CD4-positive, alpha-beta T cell treated with Interleukin-4 for 4 hours (primary cell): ENCODE measurements at regions not wholly inside any gene's neighbourhood (a gene's known extent, or its start where the extent isn't known, plus 50 kb on each side); places are given as distances from the start of the nearest gene placed in this dataset.

Experiments
- DNase-seq: peaks from one replicate; pipeline ENCODE4 v3.0.0-alpha.2; 2020

- DNase-seq, result no peak
Observed at GRCh38 chr13:50400035-50400726, 384.9 kb downstream of the KCNRG start.

- no peak for DNase-seq
Observed at GRCh38 chr13:50401049-50401505, 385.8 kb downstream of the KCNRG start.

GRCh38 chr13:50401721-50402465 lies 386.6 kb downstream of the KCNRG start:
- no peak for DNase-seq

DNA sequence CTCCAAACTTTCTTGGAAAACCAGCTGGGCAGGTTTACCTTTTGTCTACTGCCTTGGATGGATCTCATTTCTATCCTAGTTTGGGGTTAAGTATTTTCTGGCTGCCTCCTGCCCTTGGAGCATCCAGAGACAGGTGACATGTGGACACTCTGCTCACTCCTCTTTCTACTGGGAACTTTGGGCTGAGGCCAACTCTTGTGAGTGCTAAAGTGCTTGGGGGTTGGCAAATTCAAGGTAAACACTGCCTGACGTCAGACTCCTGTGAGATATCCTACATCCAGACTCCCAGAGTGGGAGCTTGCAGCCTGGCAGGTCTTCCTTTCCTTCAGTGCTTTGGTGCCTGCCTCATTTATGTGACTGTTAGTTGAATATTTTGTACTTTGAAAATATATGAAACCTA lies 388.1 kb downstream of the KCNRG start:
- DNase-seq, result no peak

DNA sequence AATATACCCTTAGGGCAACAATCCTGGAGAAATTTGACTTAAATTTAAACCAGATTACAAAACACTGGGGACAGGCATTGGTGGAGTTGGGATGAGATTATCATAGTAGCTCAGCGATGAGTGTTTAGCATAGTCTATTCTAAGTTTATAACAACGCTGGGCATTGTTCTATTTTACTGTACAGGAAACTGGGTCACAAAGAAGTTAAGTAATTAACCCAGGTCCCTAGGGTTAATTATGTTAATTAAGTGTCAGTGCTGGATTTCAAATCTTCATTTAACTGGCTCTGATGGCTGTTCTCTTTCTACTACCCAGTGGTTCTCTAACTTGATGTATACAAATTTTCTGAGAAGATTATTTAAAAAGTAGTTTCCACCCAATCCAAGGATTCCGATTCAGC lies 388.9 kb downstream of the KCNRG start:
- no peak for DNase-seq

- no peak for DNase-seq
Observed at GRCh38 chr13:50404769-50405168, 389.5 kb downstream of the KCNRG start.

DNA sequence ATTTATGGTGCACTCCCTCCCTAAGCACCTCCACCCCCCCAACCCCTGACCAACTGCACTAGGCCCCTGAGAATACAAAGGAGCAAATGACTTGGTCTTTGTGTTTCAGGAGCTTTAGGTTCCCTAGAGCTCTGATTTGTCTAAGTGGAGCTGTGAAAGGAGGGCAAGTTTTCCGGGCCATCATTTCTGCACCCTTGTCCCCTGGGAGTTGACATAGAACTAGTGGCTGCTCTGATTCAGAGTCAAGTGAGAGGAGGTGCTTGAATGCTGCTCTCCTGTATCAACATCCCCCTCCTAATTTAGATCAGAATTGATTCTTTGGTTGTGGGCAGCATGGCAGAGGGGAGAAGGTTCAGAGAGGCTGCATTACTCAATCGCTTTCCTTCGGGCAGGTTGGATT lies 391.6 kb downstream of the KCNRG start:
- no peak for DNase-seq

DNA sequence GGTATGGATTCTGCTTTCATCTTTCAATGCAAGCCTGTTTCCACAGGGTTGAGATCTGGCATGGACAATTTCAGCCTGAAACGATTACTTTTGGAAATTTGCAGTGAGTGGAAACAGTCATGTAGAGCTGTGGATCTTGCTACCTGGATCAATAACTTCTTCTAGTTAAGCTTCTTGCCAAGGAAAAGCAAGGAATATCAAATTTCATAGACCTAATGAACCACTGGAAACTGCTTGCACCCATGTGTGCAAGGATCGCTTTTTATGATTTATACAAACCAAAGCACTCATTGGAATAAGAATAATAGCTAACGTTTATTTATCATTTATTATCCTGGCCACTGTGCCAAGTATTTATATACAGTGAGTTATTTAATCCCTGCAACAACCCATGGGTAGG lies 392.8 kb downstream of the KCNRG start:
- DNase-seq, result no peak

GRCh38 chr13:50409220-50409619 lies 394.0 kb downstream of the KCNRG start:
- no peak for DNase-seq

DNA sequence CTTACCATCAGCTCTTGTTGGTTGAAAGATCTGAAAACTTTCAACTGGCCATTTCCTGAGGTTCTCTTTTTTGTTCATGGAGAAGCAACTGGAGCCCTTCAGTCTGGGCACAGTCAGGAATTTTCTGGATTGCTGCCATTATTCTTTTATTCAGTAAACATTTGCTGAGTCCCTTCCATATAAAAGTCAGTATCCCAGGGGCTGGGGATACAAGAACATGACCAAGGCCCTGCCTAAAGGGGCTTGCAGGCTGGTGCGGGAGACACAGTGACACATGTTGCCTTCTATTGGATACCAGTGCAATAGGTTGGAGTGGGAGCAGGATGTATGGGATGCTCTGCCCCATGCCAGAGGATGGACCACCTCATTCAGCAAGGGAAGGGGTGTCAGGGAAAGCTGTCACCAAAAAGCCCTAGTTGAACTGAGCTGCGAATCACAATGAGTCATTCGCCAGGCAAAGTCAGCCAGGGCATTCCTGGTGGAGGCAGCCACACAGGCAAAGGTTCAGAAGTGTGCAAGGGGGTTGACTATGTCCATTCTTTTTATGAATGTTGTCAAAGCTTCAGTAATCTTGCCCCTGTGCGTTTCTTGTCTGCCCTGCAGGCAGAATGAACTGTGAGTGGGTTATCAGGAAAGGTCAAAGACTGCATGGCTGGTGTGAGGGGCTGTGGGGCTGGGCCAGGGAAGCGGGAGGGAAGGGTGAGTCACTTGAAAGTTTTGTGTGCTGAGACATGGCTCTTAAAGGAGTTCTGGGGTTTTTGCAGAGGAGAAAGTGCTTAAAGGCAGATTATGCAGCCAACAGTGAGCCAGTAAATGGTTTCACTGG lies 395.9 kb downstream of the KCNRG start:
- no peak for DNase-seq

GRCh38 chr13:50412046-50412617 lies 396.9 kb downstream of the KCNRG start:
- no peak for DNase-seq

GRCh38 chr13:50414640-50415039 lies 399.4 kb downstream of the KCNRG start:
- no peak for DNase-seq

GRCh38 chr13:50415428-50415827 lies 400.2 kb downstream of the KCNRG start:
- DNase-seq, result no peak

DNA sequence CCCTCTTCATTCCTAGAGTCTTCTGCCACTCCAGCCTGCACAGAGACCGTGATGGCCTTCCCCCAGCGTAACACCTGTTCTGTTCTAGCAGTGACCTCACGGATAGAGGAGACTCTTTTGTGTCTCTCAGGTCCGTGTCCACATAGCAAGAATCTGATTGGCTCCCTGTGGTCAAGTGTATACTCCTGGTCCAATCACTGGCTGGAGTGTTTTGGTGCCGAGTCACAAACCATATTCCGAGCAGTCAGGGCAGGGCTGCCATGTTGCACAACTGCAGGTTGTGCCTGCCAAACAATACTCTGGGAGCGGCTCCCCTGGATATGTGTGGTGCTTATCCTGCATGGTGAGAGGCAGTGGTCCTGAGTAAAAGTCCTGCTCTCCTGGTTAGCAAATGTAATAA lies 402.4 kb downstream of the KCNRG start:
- no peak for DNase-seq

DNA sequence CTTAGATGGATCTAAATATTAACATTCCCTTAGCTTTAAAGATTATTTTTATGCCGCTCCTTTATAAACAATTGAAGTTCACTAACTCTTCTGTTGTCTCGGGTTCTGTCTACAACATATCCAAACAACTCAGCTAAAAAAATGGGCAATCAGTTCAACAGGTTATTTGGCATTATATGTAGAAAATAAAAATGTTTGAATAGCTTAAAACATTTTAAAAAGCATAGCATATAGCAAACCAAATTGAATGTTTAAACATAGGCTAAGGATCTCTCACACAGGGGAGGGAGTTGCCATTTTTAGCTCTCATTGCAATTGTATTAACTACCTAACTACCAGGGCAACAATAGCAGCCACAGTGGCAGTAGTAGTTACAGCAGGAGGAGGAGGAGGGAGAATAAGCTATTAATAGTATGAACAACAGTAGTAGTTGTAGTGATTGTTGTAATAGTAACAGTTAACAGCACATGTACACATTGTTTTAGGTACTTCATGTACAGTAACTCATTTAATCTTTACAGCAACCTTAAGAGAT lies 404.2 kb downstream of the KCNRG start:
- no peak for DNase-seq

GRCh38 chr13:50419896-50420295 lies 404.7 kb downstream of the KCNRG start:
- no peak for DNase-seq

DNA sequence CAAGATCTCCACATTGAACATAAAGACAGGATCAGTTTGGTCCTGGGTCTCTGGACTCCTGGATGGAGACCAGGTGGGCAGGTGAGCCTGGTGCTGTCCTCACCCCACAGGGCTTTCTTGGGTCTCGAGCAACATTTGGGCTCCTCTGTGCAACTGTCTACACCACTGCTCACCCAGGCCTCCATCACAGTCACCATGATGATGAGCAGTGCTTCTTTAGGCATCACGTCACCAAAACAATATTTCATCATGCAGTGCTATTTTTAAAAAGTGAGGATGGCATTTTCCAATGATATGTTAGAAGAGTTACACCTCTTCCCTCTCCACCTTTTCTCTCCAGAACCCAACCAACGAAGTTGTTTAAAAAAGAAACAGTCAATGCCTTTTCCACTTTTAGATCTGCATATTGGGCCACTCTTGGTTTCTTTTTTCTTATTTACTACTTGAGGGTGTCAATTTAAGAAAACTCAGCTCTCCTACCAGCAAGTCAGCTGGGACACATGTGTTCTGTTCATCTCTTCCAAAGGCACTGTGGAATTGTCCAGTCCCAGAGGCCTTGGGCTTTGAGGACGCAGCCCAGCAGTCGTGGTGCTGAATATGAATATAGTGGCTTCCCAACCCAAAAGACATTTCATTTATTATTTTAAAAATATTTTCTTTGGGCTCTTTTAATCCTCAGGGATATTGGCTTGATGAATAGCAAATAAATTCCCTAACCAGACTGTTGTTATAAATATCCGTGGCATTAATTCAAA lies 405.7 kb downstream of the KCNRG start:
- no peak for DNase-seq

GRCh38 chr13:50421473-50422130 lies 406.4 kb downstream of the KCNRG start:
- peak; percentile 24 for DNase-seq

DNA sequence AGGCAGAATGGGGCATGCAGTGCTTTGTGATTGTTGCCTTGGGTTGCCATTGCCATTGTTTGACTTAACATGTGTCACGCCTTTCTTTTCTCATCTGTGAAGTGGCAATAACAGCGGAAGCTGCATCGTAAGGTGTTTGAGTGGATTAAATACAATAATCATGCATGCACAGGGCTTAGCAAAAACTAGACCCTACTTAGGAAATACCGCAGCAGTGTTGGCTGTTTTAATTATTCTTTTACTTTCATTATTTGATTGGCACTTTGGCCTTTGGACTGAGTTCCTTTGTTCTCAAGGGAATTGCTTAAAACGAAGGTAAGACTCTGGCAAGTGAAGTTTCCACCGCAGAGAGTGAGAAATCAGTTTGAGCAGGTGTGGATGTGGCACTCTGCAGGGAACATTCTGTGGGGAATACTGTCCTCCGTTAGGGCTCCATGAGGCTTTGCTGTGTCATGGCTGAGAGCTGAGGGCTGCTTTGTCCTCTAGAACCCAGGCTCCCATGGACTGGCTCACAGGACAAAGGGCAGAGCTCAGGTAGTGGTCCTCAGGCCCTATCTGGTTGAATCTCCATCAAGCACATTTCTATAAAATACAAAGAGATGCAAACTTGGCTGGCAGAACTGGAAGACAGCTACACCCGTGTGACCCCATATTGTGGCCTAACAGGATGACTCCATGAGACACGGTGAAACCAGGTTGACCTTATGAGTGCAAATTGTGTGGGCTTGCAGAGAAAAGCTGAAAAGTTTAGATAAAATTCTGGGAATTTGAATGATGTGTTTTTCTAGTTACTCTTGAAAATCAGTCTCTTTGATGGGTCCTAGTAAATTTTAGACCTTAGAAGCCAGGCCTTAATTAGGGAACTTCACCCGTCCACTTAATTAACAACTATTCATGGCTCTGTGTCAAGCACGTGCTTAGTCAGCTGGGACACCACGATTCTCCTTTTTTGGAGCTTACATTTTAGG lies 407.2 kb downstream of the KCNRG start:
- DNase-seq, result peak; percentile 59

GRCh38 chr13:50424993-50425392 lies 409.7 kb downstream of the KCNRG start:
- no peak for DNase-seq
